Memory B cell (primary cell): ENCODE measurements at regions not wholly inside any gene's neighbourhood (a gene's known extent, or its start where the extent isn't known, plus 50 kb on each side); places are given as distances from the start of the nearest gene placed in this dataset.
"Not testable (repeated sequence)": the region's sequence is repeated elsewhere in the genome, so short reads cannot be mapped to it uniquely, and the experiment has no call there.

Source experiments
- ATAC-seq: fragments of 150-1000 bp; cut with Tn5 transposase; 2 replicates; pipeline ENCODE4 v1.10.0; 2021; ENCODE audit warnings: low read depth, mild to moderate bottlenecking, moderate library complexity
- DNase-seq, 2 donors: peaks; one replicate each; pipeline ENCODE4 v3.0.0; 2022; ENCODE audit warnings: low spot score in 2 of 2
- H3K27ac Mint-ChIP-seq: one replicate; pipeline ENCODE4 v1.8.0; 2022; ENCODE audit warnings: mild to moderate bottlenecking, moderate library complexity, mixed read lengths
- H3K27me3 Mint-ChIP-seq: one replicate; pipeline ENCODE4 v1.8.0; 2022; ENCODE audit warnings: mixed read lengths
- H3K36me3 Mint-ChIP-seq: one replicate; pipeline ENCODE4 v1.8.0; 2022; ENCODE audit warnings: mild to moderate bottlenecking, mixed read lengths
- H3K4me1 Mint-ChIP-seq: one replicate; pipeline ENCODE4 v1.8.0; 2022; ENCODE audit warnings: mixed read lengths
- H3K4me3 Mint-ChIP-seq: one replicate; pipeline ENCODE4 v1.8.0; 2022; ENCODE audit warnings: mild to moderate bottlenecking, moderate library complexity, mixed read lengths
- H3K9me3 Mint-ChIP-seq: one replicate; pipeline ENCODE4 v1.8.0; 2022; ENCODE audit warnings: mixed read lengths

DNA sequence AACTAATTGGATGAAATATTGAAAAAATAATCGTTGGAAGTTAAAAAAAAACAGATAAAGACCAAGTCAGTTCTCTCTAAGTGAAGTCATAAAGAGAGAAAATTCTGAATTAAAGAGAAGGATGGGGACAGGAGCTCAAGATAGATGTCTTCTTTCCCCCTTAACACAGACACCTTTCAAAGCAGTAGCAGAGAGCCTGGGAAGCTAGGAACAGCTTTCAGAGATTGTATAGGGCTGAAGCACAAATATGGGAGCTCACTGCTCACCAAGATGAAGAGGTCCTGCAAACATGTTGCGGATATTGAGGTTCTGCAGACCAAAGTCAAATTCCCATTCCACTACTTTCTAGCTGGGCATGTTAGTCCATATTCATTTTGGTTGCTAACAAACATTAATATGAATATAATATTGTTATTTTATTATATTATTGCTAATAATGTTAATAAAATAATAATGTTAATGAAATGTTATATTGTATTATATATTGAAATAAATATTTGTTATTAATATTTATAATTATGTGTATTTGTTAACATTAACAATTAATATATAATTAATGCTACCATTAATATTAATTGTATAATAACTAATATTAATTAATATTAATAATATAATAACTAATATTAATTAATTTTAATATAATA is 319.1 kb downstream of the OXSM start:
- H3K27me3 Mint-ChIP-seq: no peaks in the 10 kb centered on the region
- no peaks in the 10 kb centered on the region for H3K9me3 Mint-ChIP-seq
- no peaks in the 10 kb centered on the region for H3K4me1 Mint-ChIP-seq
- H3K4me3 Mint-ChIP-seq: no peak overlapping the region
- DNase-seq: no peak
- no peak overlapping the region for H3K27ac Mint-ChIP-seq
- no peak for ATAC-seq
- H3K36me3 Mint-ChIP-seq: no peaks in the 10 kb centered on the region

DNA sequence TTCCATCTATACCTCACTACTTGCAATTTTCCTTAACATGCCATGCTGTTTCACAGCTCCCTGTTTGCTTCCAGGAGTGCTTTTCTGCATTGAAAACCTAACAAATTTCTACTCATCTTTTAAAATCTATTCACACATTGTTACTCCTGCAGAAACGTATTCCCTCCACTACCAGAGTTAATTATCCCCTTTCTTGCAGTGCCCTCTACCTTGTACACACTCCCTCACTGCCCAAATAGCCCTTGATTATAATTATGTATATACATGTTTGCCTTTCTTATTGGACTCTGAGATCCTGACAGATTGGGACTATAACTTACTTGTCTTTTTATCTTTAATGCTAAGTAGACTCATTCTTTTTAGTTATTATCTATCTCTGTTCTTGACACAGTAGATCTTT is 325.0 kb downstream of the OXSM start:
- H3K4me3 Mint-ChIP-seq: no peak overlapping the region
- DNase-seq (no peak), ATAC-seq (no peak)
- no peak overlapping the region for H3K27ac Mint-ChIP-seq
- no peaks in the 10 kb centered on the region for H3K27me3 Mint-ChIP-seq
- peaks cover 1% of the 10 kb centered on the region for H3K9me3 Mint-ChIP-seq
- no peaks in the 10 kb centered on the region for H3K4me1 Mint-ChIP-seq
- H3K36me3 Mint-ChIP-seq: no peaks in the 10 kb centered on the region

DNA sequence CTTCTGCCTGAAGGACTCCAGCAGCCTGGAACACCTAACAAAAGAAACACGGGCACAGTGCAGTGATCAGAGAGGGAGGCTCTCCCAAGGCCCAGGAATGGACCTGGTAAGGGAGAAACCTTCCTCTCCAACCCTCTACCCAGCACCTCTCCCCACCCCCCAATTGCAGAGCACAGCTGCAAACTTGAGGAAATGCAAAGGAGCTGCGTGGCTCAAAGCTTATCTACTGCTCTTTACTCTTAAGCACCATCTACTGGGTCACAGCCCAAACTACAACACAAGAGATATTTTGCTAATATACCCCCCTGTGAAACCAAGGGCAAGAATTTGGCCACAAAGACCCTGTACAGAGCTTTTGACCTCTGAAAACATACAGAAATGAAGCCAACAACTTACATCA is 328.3 kb downstream of the OXSM start:
- H3K27me3 Mint-ChIP-seq: no peaks in the 10 kb centered on the region
- peaks cover 1% of the 10 kb centered on the region for H3K9me3 Mint-ChIP-seq
- no peaks in the 10 kb centered on the region for H3K4me1 Mint-ChIP-seq
- H3K4me3 Mint-ChIP-seq: no peak overlapping the region
- H3K27ac Mint-ChIP-seq: no peak overlapping the region
- no peak for ATAC-seq
- no peaks in the 10 kb centered on the region for H3K36me3 Mint-ChIP-seq
- DNase-seq: no peak

DNA sequence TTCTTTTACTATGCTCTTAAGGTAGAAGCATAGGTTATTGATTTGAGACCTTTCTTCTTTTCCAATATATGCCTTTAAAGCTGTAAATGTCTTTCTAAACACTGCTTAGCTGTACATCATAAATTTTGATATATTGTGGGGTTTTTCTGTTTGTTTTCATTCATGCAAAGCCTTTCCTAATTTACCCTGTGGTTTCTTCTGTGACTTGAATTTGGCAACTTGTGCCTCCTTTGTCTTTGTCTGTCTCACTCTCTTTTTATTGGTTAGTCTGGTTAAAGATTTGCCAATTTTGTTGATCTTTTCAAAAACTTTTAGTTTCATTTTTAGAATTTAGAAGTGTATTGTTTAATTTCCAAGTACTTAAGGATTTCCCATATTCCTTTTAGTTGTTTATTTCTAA is 343.1 kb downstream of the OXSM start:
- Mint-ChIP-seq H3K27me3 (no peaks in the 10 kb centered on the region), H3K4me1 (no peaks in the 10 kb centered on the region), H3K27ac (no peak overlapping the region), H3K36me3 (no peaks in the 10 kb centered on the region), H3K4me3 (no peak overlapping the region), H3K9me3 (peaks cover 8% of the 10 kb centered on the region)
- ATAC-seq (no peak), DNase-seq (no peak)

DNA sequence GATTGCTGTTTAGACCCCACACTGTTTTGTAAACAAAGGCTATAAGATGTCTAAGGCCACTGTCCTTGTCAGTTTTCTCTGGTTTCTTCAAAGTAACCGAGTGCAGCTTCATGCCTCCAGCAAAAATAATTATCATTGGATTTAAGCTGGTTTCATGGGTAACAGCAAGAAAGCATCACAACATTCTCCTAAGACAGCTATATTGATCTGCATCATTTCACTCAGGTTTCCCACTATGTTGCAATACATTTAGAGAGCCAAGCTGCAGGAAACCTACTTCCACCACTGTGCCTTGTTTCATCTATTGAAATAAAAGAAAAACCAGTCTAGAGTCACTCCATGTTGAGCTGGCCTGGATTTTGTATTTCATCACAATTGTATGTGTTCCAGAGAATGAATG is 351.4 kb downstream of the OXSM start:
- no peaks in the 10 kb centered on the region for H3K36me3 Mint-ChIP-seq
- H3K4me1 Mint-ChIP-seq: no peaks in the 10 kb centered on the region
- H3K4me3 Mint-ChIP-seq: no peak overlapping the region
- H3K27me3 Mint-ChIP-seq: no peaks in the 10 kb centered on the region
- no peak overlapping the region for H3K27ac Mint-ChIP-seq
- ATAC-seq (no peak), DNase-seq (no peak)
- peaks cover 7% of the 10 kb centered on the region for H3K9me3 Mint-ChIP-seq

DNA sequence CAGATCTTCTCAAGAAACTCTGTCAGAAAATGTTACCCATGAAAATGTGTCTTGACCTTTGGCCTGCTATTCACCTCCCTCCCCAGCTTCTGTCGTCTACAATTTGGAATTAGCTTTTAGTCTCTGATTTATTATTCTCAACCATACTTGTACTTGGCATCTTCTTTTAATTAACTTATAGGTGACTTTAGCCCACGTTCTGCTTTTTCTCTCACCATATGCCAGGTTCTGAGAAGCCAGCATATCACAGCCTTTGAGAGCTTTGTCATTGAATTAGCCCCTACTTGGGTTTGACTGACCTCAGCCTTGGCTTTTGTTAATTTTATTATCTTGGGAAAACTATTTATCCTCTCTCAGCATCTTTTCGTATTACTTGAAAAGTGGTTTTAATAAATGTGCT is 355.9 kb downstream of the OXSM start:
- peaks cover 6% of the 10 kb centered on the region for H3K9me3 Mint-ChIP-seq
- DNase-seq: no peak
- no peak overlapping the region for H3K4me3 Mint-ChIP-seq
- no peaks in the 10 kb centered on the region for H3K4me1 Mint-ChIP-seq
- H3K27me3 Mint-ChIP-seq: no peaks in the 10 kb centered on the region
- H3K36me3 Mint-ChIP-seq: no peaks in the 10 kb centered on the region
- no peak for ATAC-seq
- no peak overlapping the region for H3K27ac Mint-ChIP-seq

DNA sequence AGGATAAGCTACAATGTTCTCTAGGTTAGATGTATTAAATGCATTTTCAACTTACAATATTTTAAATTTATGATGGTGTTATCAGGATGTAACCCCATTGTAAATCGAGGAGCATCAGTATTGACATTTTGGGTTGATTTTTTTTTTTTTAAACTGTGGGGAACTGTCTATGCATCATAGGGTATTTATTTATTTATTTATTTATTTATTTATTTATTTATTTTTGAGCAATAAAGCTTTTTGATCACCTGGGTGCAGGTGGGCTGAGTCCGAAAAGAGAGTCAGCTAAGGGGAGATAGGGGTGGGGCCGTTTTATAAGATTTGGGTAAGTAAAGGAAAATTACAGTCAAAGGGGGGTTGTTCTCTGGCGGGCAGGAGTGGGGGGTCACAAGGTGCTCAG is 367.5 kb downstream of the OXSM start:
- not testable (repeated sequence) for H3K9me3 Mint-ChIP-seq

DNA sequence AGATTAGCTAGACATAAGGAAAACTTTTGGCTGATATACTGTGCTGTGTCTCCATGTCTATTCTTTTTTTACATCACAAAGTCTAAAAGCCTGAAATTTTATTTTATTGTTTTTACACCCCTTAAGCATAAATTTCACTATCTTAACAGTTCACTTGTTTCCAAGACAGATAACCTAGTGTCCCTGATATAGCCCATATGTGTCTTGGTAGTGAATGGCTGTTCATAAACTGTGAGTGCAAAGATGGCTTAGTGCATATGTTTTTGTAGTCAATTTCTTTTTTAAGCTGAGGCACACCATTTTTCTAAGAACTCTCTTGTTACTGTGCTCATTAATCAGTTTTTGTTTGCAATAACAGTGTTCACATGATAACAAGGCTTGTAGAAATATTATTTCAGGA is 381.1 kb downstream of the OXSM start:
- Mint-ChIP-seq H3K4me1 (no peaks in the 10 kb centered on the region), H3K4me3 (no peak overlapping the region), H3K27me3 (no peaks in the 10 kb centered on the region), H3K36me3 (no peaks in the 10 kb centered on the region), H3K9me3 (peaks cover 10% of the 10 kb centered on the region), H3K27ac (no peak overlapping the region)
- DNase-seq: no peak
- no peak for ATAC-seq

More for the DNA sequence above, 367.5 kb downstream of the OXSM start:
- not testable (repeated sequence) for H3K4me1 Mint-ChIP-seq, ATAC-seq, DNase-seq, H3K4me3 Mint-ChIP-seq, H3K27ac Mint-ChIP-seq, H3K27me3 Mint-ChIP-seq, H3K36me3 Mint-ChIP-seq

DNA sequence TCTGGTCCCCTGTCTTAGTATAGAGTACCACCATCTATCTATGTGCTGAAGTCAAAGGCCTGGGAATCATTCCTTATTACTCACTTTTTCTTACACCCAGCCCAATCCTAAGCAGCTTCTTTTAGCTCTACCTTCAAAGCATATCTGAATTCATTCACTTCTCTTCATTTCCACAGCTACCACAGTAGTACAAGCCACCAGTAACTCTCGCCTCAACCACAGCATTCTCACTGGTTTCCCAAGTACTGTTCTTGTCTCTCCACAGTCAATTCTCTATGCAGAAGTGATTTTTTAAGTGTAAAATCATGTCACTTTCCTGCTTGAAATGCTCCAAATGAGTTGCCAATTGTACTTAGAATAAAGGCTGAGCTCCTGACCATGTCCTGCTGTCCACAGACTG is 401.7 kb downstream of the OXSM start:
- no peaks in the 10 kb centered on the region for H3K27me3 Mint-ChIP-seq
- no peak for ATAC-seq
- H3K4me3 Mint-ChIP-seq: no peak overlapping the region
- H3K4me1 Mint-ChIP-seq: no peaks in the 10 kb centered on the region
- no peak for DNase-seq
- no peak overlapping the region for H3K27ac Mint-ChIP-seq
- H3K9me3 Mint-ChIP-seq: peaks cover 13% of the 10 kb centered on the region
- H3K36me3 Mint-ChIP-seq: no peaks in the 10 kb centered on the region

DNA sequence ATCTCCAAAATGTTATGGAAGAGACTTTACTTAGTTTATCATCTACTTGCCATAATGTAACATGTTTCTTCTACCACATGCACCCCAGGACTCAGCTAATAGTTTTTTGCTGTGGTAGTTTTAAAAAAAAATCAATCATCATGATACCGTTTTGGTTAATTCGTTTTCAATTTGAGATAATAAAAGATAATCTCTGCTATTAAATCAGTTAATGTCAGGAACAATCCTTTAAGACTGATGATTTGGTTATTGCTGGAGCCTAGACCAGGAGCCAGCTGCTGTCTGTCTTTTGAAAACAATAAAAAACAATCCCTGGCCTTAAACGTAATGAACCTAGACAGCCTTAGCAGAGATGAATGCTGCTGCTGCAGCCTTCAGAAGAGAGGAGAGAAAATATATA is 403.7 kb downstream of the OXSM start:
- H3K4me1 Mint-ChIP-seq: no peaks in the 10 kb centered on the region
- peaks cover 12% of the 10 kb centered on the region for H3K9me3 Mint-ChIP-seq
- ATAC-seq (no peak), DNase-seq (no peak)
- H3K4me3 Mint-ChIP-seq: no peak overlapping the region
- H3K27ac Mint-ChIP-seq: no peak overlapping the region
- H3K36me3 Mint-ChIP-seq: no peaks in the 10 kb centered on the region
- H3K27me3 Mint-ChIP-seq: no peaks in the 10 kb centered on the region

DNA sequence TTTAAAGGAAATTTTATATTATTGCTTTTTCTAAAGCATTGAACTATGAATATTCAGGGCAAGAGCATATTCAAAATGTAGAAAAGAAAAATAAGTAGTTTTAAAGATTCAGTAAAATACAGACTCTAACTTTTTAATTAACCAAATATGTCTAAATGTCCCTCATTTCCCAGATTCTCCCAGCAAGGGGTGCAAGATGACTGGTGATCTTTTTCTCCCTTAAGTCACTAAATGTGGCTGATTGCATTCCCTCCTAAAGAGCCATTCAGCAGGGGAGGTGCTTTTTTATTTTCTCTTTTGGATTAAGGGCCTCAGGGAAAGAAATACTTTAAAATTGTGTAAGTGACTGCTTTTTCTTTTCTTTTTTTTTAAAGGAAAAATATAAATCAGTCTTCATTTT is 406.9 kb downstream of the OXSM start:
- DNase-seq: no peak
- Mint-ChIP-seq H3K27ac (no peak overlapping the region), H3K4me1 (no peaks in the 10 kb centered on the region), H3K4me3 (no peak overlapping the region), H3K9me3 (peaks cover 2% of the 10 kb centered on the region), H3K27me3 (no peaks in the 10 kb centered on the region), H3K36me3 (no peaks in the 10 kb centered on the region)
- no peak for ATAC-seq

DNA sequence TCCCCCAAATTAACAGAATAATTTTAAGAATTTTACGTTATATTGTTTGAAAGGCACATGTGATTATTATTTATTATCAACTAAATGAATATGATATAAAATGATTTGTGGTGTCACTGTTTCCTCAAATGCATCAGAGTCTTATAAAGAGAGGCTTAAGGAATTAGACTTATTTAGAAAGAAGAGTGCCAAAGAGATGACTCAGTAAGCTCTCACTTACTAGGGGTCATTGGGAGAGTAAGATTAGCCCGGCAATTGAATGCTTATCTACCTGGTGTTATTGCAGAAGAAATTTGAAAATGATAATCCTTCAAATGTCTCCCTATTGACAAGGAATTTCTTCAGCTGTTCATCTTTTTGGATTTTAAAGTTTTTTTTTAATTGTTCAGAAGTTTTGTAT is 408.7 kb downstream of the OXSM start:
- H3K27ac Mint-ChIP-seq: no peak overlapping the region
- ATAC-seq (no peak), DNase-seq (no peak)
- H3K9me3 Mint-ChIP-seq: no peaks in the 10 kb centered on the region
- H3K27me3 Mint-ChIP-seq: no peaks in the 10 kb centered on the region
- no peaks in the 10 kb centered on the region for H3K36me3 Mint-ChIP-seq
- no peaks in the 10 kb centered on the region for H3K4me1 Mint-ChIP-seq
- no peak overlapping the region for H3K4me3 Mint-ChIP-seq

DNA sequence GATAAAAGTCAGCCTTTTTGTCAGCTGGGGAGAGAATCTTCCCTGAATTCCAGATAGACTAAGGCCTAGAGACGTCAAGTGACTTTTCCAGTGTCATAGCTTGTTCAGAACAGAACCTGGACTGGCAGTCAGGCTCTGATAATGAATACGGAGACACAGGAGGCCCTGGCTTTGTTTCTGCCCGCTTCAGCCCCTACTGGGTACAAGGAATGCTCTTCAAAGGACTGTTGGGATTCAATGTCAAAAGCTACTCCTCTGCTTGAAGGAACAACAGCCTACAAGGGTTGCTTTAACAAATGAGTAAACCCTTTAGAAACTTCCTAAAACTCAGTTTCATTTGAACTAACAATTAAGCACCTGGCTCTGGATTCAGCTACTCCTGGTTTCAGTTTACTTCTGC is 412.3 kb downstream of the OXSM start:
- Mint-ChIP-seq H3K27ac (no peak overlapping the region), H3K4me3 (no peak overlapping the region), H3K4me1 (no peaks in the 10 kb centered on the region), H3K9me3 (peaks cover 4% of the 10 kb centered on the region), H3K36me3 (no peaks in the 10 kb centered on the region), H3K27me3 (no peaks in the 10 kb centered on the region)
- no peak for ATAC-seq
- no peak for DNase-seq

DNA sequence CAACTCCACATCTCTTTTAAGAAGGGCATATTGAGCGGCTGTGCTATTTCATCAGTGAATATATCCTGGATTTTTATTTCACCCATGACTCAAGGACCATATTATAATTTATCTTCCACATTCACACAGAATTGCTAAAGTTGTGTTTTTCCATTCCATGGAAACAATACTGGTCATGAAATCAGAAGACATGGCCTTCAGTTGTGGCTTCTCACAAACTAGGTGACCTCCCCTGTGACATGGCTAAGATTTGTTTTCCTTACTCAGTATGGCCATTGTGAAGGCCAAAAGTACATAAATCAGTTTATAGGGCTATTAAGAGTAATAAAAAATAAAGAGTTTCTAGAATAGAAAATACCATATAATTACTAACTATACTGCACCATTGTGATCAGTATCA is 415.6 kb downstream of the OXSM start:
- ATAC-seq (no peak), DNase-seq (no peak)
- Mint-ChIP-seq H3K9me3 (peaks cover 5% of the 10 kb centered on the region), H3K27me3 (no peaks in the 10 kb centered on the region), H3K4me3 (no peak overlapping the region), H3K36me3 (no peaks in the 10 kb centered on the region), H3K27ac (no peak overlapping the region), H3K4me1 (no peaks in the 10 kb centered on the region)

DNA sequence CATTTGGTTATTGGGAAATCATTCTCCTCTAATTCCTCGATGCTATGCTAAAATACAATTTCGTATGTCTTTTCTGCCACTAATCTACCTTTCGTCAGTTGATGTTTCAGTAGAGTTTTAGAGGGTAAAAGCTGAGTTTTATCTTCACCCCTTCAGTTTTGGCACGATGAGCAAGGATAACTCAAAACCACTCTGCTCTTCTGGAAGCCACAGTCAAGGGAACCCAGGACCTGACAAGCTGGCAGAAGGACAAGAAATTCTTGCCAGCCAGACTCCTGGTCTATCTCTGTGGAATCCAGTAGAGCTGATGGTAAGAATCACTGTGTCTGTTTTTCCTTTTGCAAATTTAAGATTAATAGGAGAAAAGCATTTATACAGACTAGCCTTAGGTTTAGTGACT is 414.4 kb upstream of the LRRC3B start:
- H3K36me3 Mint-ChIP-seq: no peaks in the 10 kb centered on the region
- H3K4me3 Mint-ChIP-seq: no peak overlapping the region
- no peaks in the 10 kb centered on the region for H3K27me3 Mint-ChIP-seq
- no peak overlapping the region for H3K27ac Mint-ChIP-seq
- H3K4me1 Mint-ChIP-seq: no peaks in the 10 kb centered on the region
- peaks cover 13% of the 10 kb centered on the region for H3K9me3 Mint-ChIP-seq
- ATAC-seq (no peak), DNase-seq (no peak)
